ENCODE measurements at regions not wholly inside any gene's neighbourhood (a gene's known extent, or its start where the extent isn't known, plus 50 kb on each side); places are given as distances from the start of the nearest gene placed in this dataset.

DNA sequence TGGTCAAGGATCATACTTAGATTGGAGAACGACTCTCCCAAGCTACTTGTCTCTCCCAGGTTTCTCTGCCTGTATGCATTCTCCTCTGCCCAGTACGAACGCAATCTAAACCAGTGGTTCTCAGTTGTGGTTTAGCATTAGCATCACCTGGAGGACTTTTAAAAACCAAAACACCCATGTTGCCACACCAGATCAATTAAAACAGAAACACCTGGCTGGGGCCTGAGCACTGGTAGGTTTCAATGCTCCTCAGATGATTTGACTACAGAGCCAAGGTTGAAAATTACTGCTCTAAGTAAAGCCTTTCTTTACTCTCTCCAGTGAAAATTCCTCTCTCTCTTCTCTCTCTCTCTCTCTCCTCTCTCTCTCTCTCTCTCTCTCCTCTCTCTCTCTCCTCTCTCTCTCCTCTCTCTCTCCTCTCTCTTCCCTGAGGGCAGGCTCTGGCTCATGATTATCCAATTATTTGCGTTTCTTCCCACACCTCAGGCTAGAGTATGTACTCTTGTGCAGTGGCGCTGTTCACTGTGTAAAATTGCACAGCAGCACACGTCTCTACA lies 153.7 kb upstream of the FGF13 start:
- TF ChIP-seq POLR2A (IDR thresholded peaks at IDR 0.05): no peak
- TF ChIP-seq, protein P1, sequence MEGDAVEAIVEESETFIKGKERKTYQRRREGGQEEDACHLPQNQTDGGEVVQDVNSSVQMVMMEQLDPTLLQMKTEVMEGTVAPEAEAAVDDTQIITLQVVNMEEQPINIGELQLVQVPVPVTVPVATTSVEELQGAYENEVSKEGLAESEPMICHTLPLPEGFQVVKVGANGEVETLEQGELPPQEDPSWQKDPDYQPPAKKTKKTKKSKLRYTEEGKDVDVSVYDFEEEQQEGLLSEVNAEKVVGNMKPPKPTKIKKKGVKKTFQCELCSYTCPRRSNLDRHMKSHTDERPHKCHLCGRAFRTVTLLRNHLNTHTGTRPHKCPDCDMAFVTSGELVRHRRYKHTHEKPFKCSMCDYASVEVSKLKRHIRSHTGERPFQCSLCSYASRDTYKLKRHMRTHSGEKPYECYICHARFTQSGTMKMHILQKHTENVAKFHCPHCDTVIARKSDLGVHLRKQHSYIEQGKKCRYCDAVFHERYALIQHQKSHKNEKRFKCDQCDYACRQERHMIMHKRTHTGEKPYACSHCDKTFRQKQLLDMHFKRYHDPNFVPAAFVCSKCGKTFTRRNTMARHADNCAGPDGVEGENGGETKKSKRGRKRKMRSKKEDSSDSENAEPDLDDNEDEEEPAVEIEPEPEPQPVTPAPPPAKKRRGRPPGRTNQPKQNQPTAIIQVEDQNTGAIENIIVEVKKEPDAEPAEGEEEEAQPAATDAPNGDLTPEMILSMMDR (IDR thresholded peaks at IDR 0.05): no peak
